Upper lobe of left lung (tissue), 4 donors: ENCODE measurements at regions not wholly inside any gene's neighbourhood (a gene's known extent, or its start where the extent isn't known, plus 50 kb on each side); places are given as distances from the start of the nearest gene placed in this dataset.

Experiments
- EP300 ChIP-seq, 4 donors: sonication (generic); formaldehyde crosslinking; IDR thresholded peaks; one replicate each; pipeline ENCODE4 v1.5.1; 2017; ENCODE audit warnings: antibody characterized with exemption in 4 of 4, control low read depth in 2 of 4
- POLR2A ChIP-seq, 4 donors: fragments of 450-650 bp; IDR thresholded peaks; one replicate each; pipeline ENCODE4 v1.5.1; 2016 to 2017; ENCODE audit warnings: antibody characterized with exemption in 4 of 4, mild to moderate bottlenecking in 2 of 4
- POLR2AphosphoS5 ChIP-seq, 2 donors: sonication (generic); formaldehyde crosslinking; IDR thresholded peaks; one replicate each; pipeline ENCODE4 v1.5.1; 2017; ENCODE audit warnings: antibody characterized with exemption in 2 of 2
- TF ChIP-seq, protein P1 (sequence below), 6 experiments: fragments of 450-650 bp in 4 of 6; fragments of 200-600 bp in 2 of 6; sonication (generic) in 2 of 6; IDR thresholded peaks; one replicate each; pipeline ENCODE4 v1.5.1; 2016 to 2019; ENCODE audit warnings: antibody characterized with exemption in 6 of 6

DNA sequence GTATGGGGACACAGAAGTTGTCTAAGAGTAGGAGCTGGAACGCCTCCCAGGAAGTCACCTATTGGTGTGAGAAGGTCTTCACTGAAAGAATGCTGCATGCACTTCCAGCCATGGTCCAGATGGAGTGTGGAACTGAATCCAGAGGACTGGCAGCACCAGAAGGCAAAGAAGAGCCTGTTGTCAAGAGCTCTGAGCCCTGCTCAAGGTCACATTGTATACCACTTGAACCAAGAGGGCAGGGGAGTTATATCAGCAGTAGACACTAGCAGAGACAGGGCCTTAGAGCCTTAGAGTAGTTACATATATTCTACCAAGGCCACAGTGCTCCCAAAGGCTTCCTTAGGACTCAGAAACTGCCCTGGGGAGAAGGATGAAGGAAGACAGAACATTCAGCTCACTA lies 130.8 kb upstream of the POC5 start:
- TF ChIP-seq POLR2A (IDR thresholded peaks at IDR 0.05), result no peak
- TF ChIP-seq, protein P1, sequence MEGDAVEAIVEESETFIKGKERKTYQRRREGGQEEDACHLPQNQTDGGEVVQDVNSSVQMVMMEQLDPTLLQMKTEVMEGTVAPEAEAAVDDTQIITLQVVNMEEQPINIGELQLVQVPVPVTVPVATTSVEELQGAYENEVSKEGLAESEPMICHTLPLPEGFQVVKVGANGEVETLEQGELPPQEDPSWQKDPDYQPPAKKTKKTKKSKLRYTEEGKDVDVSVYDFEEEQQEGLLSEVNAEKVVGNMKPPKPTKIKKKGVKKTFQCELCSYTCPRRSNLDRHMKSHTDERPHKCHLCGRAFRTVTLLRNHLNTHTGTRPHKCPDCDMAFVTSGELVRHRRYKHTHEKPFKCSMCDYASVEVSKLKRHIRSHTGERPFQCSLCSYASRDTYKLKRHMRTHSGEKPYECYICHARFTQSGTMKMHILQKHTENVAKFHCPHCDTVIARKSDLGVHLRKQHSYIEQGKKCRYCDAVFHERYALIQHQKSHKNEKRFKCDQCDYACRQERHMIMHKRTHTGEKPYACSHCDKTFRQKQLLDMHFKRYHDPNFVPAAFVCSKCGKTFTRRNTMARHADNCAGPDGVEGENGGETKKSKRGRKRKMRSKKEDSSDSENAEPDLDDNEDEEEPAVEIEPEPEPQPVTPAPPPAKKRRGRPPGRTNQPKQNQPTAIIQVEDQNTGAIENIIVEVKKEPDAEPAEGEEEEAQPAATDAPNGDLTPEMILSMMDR (IDR thresholded peaks at IDR 0.05), result no peak
- no peak for TF ChIP-seq POLR2AphosphoS5 (IDR thresholded peaks at IDR 0.05)
- no peak for TF ChIP-seq EP300 (IDR thresholded peaks at IDR 0.05)
